H1 (cell line): ENCODE measurements at regions not wholly inside any gene's neighbourhood (a gene's known extent, or its start where the extent isn't known, plus 50 kb on each side); places are given as distances from the start of the nearest gene placed in this dataset.

ENCODE experiments used
- CTCF ChIA-PET: fragments of 300-600 bp; sonication (Branson Sonifier 250); formaldehyde crosslinking; loops from one replicate; lab custom pipeline; 2021; ENCODE audit not compliant: partially characterized antibody; lab: Charles Lee
- POLR2A ChIA-PET: fragments of 300-600 bp; sonication (Branson Sonifier 250); formaldehyde crosslinking; loops from one replicate; lab custom pipeline; 2021; ENCODE audit warnings: inconsistent platforms; ENCODE audit not compliant: partially characterized antibody; lab: Charles Lee
- DNase-seq, 2 experiments: peaks; one replicate each; pipeline versions ENCODE4 v3.0.0 to v3.0.0-alpha.2; 2010 to 2022; ENCODE audit warnings: low spot score in 2 of 2, low read depth in 1 of 2, mixed read lengths in 1 of 2
- FAIRE-seq: peaks from 2 replicates; lab custom pipeline; 2011; peaks lifted over from hg19 to GRCh38; lab: Jason Lieb, UNC
- H2AFZ ChIP-seq: 2 replicates; pipeline ENCODE4 v1.8.1; 2012; ENCODE audit warnings: low read length, inconsistent platforms
- H2AK5ac ChIP-seq: 2 replicates; pipeline ENCODE4 v1.6.1; 2013; ENCODE audit warnings: low read depth, low read length
- H2BK120ac ChIP-seq: replicated peaks from 2 replicates; pipeline ENCODE3; 2013; ENCODE audit warnings: low read depth, low read length, inconsistent platforms
- H2BK12ac ChIP-seq: 2 replicates; pipeline ENCODE4 v1.6.1; 2013; ENCODE audit warnings: low read depth, low read length
- H2BK15ac ChIP-seq: 2 replicates; pipeline ENCODE4 v1.6.1; 2013; ENCODE audit warnings: low read length
- H2BK20ac ChIP-seq: 2 replicates; pipeline ENCODE4 v1.6.1; 2013; ENCODE audit warnings: low read length
- H2BK5ac ChIP-seq: 2 replicates; pipeline ENCODE4 v1.6.1; 2013; ENCODE audit warnings: low read depth, low read length
- H3K14ac ChIP-seq: 2 replicates; pipeline ENCODE4 v1.6.1; 2013; ENCODE audit warnings: inconsistent platforms; ENCODE audit not compliant: insufficient read length
- H3K18ac ChIP-seq: 2 replicates; pipeline ENCODE4 v1.6.1; 2013; ENCODE audit warnings: low read length; ENCODE audit errors: extremely low read depth
- H3K23ac ChIP-seq: 2 replicates; pipeline ENCODE4 v1.6.1; 2013; ENCODE audit warnings: inconsistent platforms; ENCODE audit not compliant: insufficient read length
- H3K23me2 ChIP-seq: 2 replicates; pipeline ENCODE4 v1.6.1; 2013; ENCODE audit warnings: low read depth, low read length
- H3K27ac ChIP-seq: 2 replicates; pipeline ENCODE4 v1.6.1; 2011; ENCODE audit warnings: low read depth, low read length, inconsistent platforms
- H3K27me3 ChIP-seq, 4 experiments: replicated peaks in 1 of 4; 1 replicate in 1 of 4; 2 replicates in 3 of 4; pipeline versions ENCODE4 v1.6.1 to v1.8.1; 2011 to 2013; ENCODE audit warnings: low read length in 3 of 4, mild to moderate bottlenecking in 3 of 4, inconsistent platforms in 2 of 4, mixed read lengths in 2 of 4, moderate library complexity in 1 of 4; ENCODE audit not compliant: control insufficient read depth in 3 of 4, insufficient read depth in 3 of 4; ENCODE audit errors: extremely low read depth in 1 of 4
- H3K36me3 ChIP-seq, 4 experiments: 2 replicates each; pipeline versions ENCODE4 v1.6.1 to v1.8.1; 2011 to 2013; ENCODE audit warnings: mild to moderate bottlenecking in 4 of 4, low read length in 3 of 4, moderate library complexity in 2 of 4, control low read depth in 1 of 4, inconsistent platforms in 1 of 4; ENCODE audit not compliant: insufficient read depth in 4 of 4, control insufficient read depth in 2 of 4
- H3K4ac ChIP-seq: replicated peaks from 2 replicates; pipeline ENCODE3; 2013; ENCODE audit warnings: low read length, low read depth, mixed read lengths, inconsistent platforms; ENCODE audit not compliant: insufficient read length
- H3K4me1 ChIP-seq, 4 experiments: replicated peaks in 1 of 4; 1 replicate in 1 of 4; 2 replicates in 3 of 4; pipeline versions ENCODE4 v1.6.1 to v1.8.1; 2011 to 2013; ENCODE audit warnings: low read length in 3 of 4, inconsistent platforms in 2 of 4, mixed read lengths in 1 of 4; ENCODE audit not compliant: insufficient read depth in 4 of 4, control insufficient read depth in 3 of 4
- H3K4me2 ChIP-seq, 2 experiments: 2 replicates each; pipeline versions ENCODE4 v1.6.1 to v1.8.1; 2011 to 2013; ENCODE audit warnings: low read depth in 2 of 2, low read length in 2 of 2, control low read depth in 1 of 2, inconsistent platforms in 1 of 2, mild to moderate bottlenecking in 1 of 2; ENCODE audit not compliant: insufficient read depth in 1 of 2
- H3K4me3 ChIP-seq, 4 experiments: fragments of 200-600, 300-600 bp in 1 of 4; sonication (generic), shearing (Covaris generic), sonication (Bioruptor Twin) in 1 of 4; 2 replicates each; pipeline versions ENCODE4 v1.5.1 to v1.8.1; 2011 to 2016; ENCODE audit warnings: low read length in 4 of 4, low read depth in 3 of 4, control low read depth in 2 of 4, inconsistent platforms in 2 of 4, mild to moderate bottlenecking in 2 of 4, mixed read lengths in 1 of 4, moderate library complexity in 1 of 4; ENCODE audit not compliant: insufficient read depth in 2 of 4; ENCODE audit errors: extremely low read depth in 1 of 4
- H3K56ac ChIP-seq: replicated peaks from 2 replicates; pipeline ENCODE3; 2013; ENCODE audit warnings: low read depth, mild to moderate bottlenecking, mixed read lengths, low read length, inconsistent platforms; ENCODE audit not compliant: insufficient read length
- H3K79me1 ChIP-seq: 2 replicates; pipeline ENCODE4 v1.6.1; 2013; ENCODE audit warnings: low read depth, low read length, control low read depth
- H3K79me2 ChIP-seq, 2 experiments: 2 replicates each; pipeline versions ENCODE4 v1.6.1 to v1.8.1; 2012 to 2013; ENCODE audit warnings: low read length in 2 of 2, mild to moderate bottlenecking in 2 of 2, inconsistent platforms in 1 of 2; ENCODE audit not compliant: insufficient read depth in 2 of 2, control insufficient read depth in 1 of 2
- H3K9ac ChIP-seq, 4 experiments: replicated peaks in 1 of 4; 1 replicate in 1 of 4; 2 replicates in 3 of 4; pipeline versions ENCODE4 v1.6.1 to v1.8.1; 2011 to 2013; ENCODE audit warnings: low read depth in 3 of 4, low read length in 3 of 4, control low read depth in 2 of 4, mild to moderate bottlenecking in 2 of 4, moderate library complexity in 2 of 4, inconsistent platforms in 1 of 4; ENCODE audit errors: extremely low read depth in 1 of 4
- H3K9me3 ChIP-seq, 2 experiments: 2 replicates each; pipeline versions ENCODE4 v1.6.1 to v1.8.1; 2012 to 2013; ENCODE audit warnings: mild to moderate bottlenecking in 2 of 2, moderate library complexity in 2 of 2, control low read depth in 1 of 2, inconsistent platforms in 1 of 2, low read depth in 1 of 2, low read length in 1 of 2, mixed read lengths in 1 of 2; ENCODE audit not compliant: insufficient read depth in 2 of 2
- H4K20me1 ChIP-seq, 2 experiments: replicated peaks in 1 of 2; 2 replicates each; pipeline versions ENCODE3 to v1.8.1; 2011 to 2013; ENCODE audit warnings: inconsistent platforms in 2 of 2, low read length in 2 of 2, mild to moderate bottlenecking in 1 of 2; ENCODE audit not compliant: insufficient read depth in 2 of 2, control insufficient read depth in 1 of 2
- H4K5ac ChIP-seq: 2 replicates; pipeline ENCODE4 v1.6.1; 2013; ENCODE audit warnings: low read length, low read depth, mixed read lengths, inconsistent platforms; ENCODE audit not compliant: insufficient read length
- H4K8ac ChIP-seq: 2 replicates; pipeline ENCODE4 v1.8.0; 2013; ENCODE audit warnings: mild to moderate bottlenecking, moderate library complexity, low read length, inconsistent platforms; ENCODE audit not compliant: insufficient read depth; ENCODE audit errors: extremely low read depth
- H4K91ac ChIP-seq: replicated peaks from 2 replicates; pipeline ENCODE3; 2013; ENCODE audit warnings: low read length, mixed read lengths, inconsistent platforms; ENCODE audit not compliant: insufficient read length
- ATF3 ChIP-seq: IDR thresholded peaks from 2 replicates; pipeline ENCODE4 v1.6.1; 2011; ENCODE audit warnings: low read depth, mild to moderate bottlenecking, low read length; ENCODE audit not compliant: insufficient read depth
- BRCA1 ChIP-seq: IDR thresholded peaks from 2 replicates; pipeline ENCODE4 v1.6.1; 2012; ENCODE audit warnings: low read depth, low read length, improper control_type of control experiment
- FOSL1 ChIP-seq: IDR thresholded peaks from 2 replicates; pipeline ENCODE4 v1.6.1; 2011; ENCODE audit warnings: mild to moderate bottlenecking, low read depth, low read length, moderate library complexity; ENCODE audit not compliant: insufficient read depth
- HDAC2 ChIP-seq, 2 experiments: fragments of 300-600 bp in 1 of 2; sonication (generic) in 1 of 2; IDR thresholded peaks; 2 replicates each; pipeline ENCODE4 v1.6.1; 2011 to 2012; ENCODE audit warnings: low read depth in 2 of 2, low read length in 2 of 2, mild to moderate bottlenecking in 2 of 2, moderate library complexity in 2 of 2, borderline replicate concordance in 1 of 2, inconsistent platforms in 1 of 2
- PHF8 ChIP-seq: fragments of 200-600 bp; sonication (generic); conservative IDR thresholded peaks from 2 replicates; pipeline ENCODE4 v1.7.1; 2012; ENCODE audit warnings: low read depth, mild to moderate bottlenecking, inconsistent platforms, low read length, moderate library complexity
- TAF7 ChIP-seq: optimal IDR thresholded peaks from 2 replicates; pipeline ENCODE3; 2011; ENCODE audit warnings: low read depth, mild to moderate bottlenecking, inconsistent platforms, low read length, moderate library complexity, borderline replicate concordance
- ZNF274 ChIP-seq: IDR thresholded peaks from 2 replicates; pipeline ENCODE4 v1.7.0; 2012; ENCODE audit warnings: low read length, borderline replicate concordance; ENCODE audit errors: extremely low read depth
- WGBS, 2 experiments: shearing (Covaris generic) in 1 of 2; methylation state at CpG; one replicate each; pipeline versions ENCODE4 v1.1.6 to v1.1.7; 2013 to 2015; ENCODE audit warnings: low lambda C conversion rate in 2 of 2, mixed read lengths in 2 of 2, inconsistent platforms in 1 of 2, low coverage in 1 of 2, missing lambda C conversion rate in 1 of 2; ENCODE audit not compliant: insufficient replicate concordance in 2 of 2, insufficient coverage in 1 of 2, insufficient read length in 1 of 2; ENCODE audit errors: extremely low coverage in 1 of 2, missing lambda C conversion rate in 1 of 2; 5-methylcytosine and 5-hydroxymethylcytosine counted together

GRCh38 chr6:63486196-63486595 is 86.1 kb upstream of the LOC128125822 start:
- Histone ChIP-seq H2AFZ (0 out of 2 replicates have a peak overlapping the region, but pooled peaks have one; percentile 20), H4K8ac (no peak overlapping the region), H2AK5ac (no peak overlapping the region), H3K79me1 (no peaks in the 10 kb centered on the region), H2BK5ac (no peak overlapping the region), H3K4me3 (no peak overlapping the region), H3K9ac (no peak overlapping the region), H2BK20ac (no peak overlapping the region), H3K18ac (no peak overlapping the region), H3K36me3 (no peaks in the 10 kb centered on the region), H3K4me1 (no peaks in the 10 kb centered on the region), H3K27ac (no peak overlapping the region), H3K9me3 (no peaks in the 10 kb centered on the region), H2BK15ac (no peak overlapping the region), H3K14ac (no peak overlapping the region), H4K20me1 (no peaks in the 10 kb centered on the region), H3K23ac (no peak overlapping the region), H2BK120ac (no peak overlapping the region), H3K4me2 (no peak overlapping the region), H3K79me2 (no peaks in the 10 kb centered on the region), H4K5ac (no peak overlapping the region), H3K56ac (no peak overlapping the region), H2BK12ac (no peak overlapping the region), H3K27me3 (no peaks in the 10 kb centered on the region), H3K23me2 (no peaks in the 10 kb centered on the region), H3K4ac (no peak overlapping the region), H4K91ac (no peak overlapping the region)
- WGBS, 2 experiments: 95% methylated on average over 2 of the region's 2 CpGs; no CpG with 5 or more reads in 1 of the 2 experiments
- DNase-seq (no peak), FAIRE-seq (no peak)
- TF ChIP-seq TAF7: no peak
- TF ChIP-seq BRCA1: no peak
- TF ChIP-seq HDAC2 (IDR thresholded peaks at IDR 0.05; ENCODE audit: borderline replicate concordance in 1 of 2, low read depth in 2 of 2, low read length in 2 of 2): no peak
- TF ChIP-seq FOSL1: no peak
- no peak for TF ChIP-seq PHF8
- no peak for TF ChIP-seq ZNF274
- no peak for TF ChIP-seq ATF3
- ChIA-PET CTCF (interaction anchor here (1.1 kb wide), 1 partner anchor 10 kb away, joined by 3 read pairs; no protein-coding TSS in a partner anchor), POLR2A (no interaction called here)
